ENCODE measurements at regions not wholly inside any gene's neighbourhood (a gene's known extent, or its start where the extent isn't known, plus 50 kb on each side); places are given as distances from the start of the nearest gene placed in this dataset.

- no peak for DNase-seq (ENCODE audit: extremely low read depth, insufficient read length)
- H3K36me3 ChIP-seq (ENCODE audit: control insufficient read depth, insufficient read depth, low read length) = no peaks in the 10 kb centered on the region
- TF ChIP-seq CTCF (IDR thresholded peaks at IDR 0.05; ENCODE audit: insufficient read depth, low read length, poor library complexity, severe bottlenecking) = no peak
- no peaks in the 10 kb centered on the region for H3K27me3 ChIP-seq (replicated peaks; ENCODE audit: control insufficient read depth, insufficient read depth, low read length)
- no peak overlapping the region for H3K4me3 ChIP-seq (replicated peaks; ENCODE audit: low read depth, low read length)
Measured at GRCh38 chr4:4752576-4753401, 106.7 kb upstream of the MSX1 start.

- Histone ChIP-seq H3K4me3 (replicated peaks; ENCODE audit: low read depth, low read length) (no peak overlapping the region), H3K27me3 (replicated peaks; ENCODE audit: control insufficient read depth, insufficient read depth, low read length) (no peaks in the 10 kb centered on the region), H3K36me3 (ENCODE audit: control insufficient read depth, insufficient read depth, low read length) (no peaks in the 10 kb centered on the region)
- no peak for TF ChIP-seq CTCF (IDR thresholded peaks at IDR 0.05; ENCODE audit: insufficient read depth, low read length, poor library complexity, severe bottlenecking)
- no peak for DNase-seq (ENCODE audit: extremely low read depth, insufficient read length)
Measured at GRCh38 chr4:4752025-4752424, 107.4 kb upstream of the MSX1 start.

GRCh38 chr4:4750187-4750586 is 109.3 kb upstream of the MSX1 start:
- H3K27me3 ChIP-seq (replicated peaks; ENCODE audit: control insufficient read depth, insufficient read depth, low read length) = no peaks in the 10 kb centered on the region
- H3K36me3 ChIP-seq (ENCODE audit: control insufficient read depth, insufficient read depth, low read length) = no peaks in the 10 kb centered on the region
- no peak for TF ChIP-seq CTCF (IDR thresholded peaks at IDR 0.05; ENCODE audit: insufficient read depth, low read length, poor library complexity, severe bottlenecking)
- no peak for DNase-seq (ENCODE audit: extremely low read depth, insufficient read length)
- no peak overlapping the region for H3K4me3 ChIP-seq (replicated peaks; ENCODE audit: low read depth, low read length)

- TF ChIP-seq CTCF (IDR thresholded peaks at IDR 0.05; ENCODE audit: insufficient read depth, low read length, poor library complexity, severe bottlenecking) = no peak
- H3K36me3 ChIP-seq (ENCODE audit: control insufficient read depth, insufficient read depth, low read length) = no peaks in the 10 kb centered on the region
- H3K4me3 ChIP-seq (replicated peaks; ENCODE audit: low read depth, low read length) = no peak overlapping the region
- DNase-seq (ENCODE audit: extremely low read depth, insufficient read length) = no peak
- H3K27me3 ChIP-seq (replicated peaks; ENCODE audit: control insufficient read depth, insufficient read depth, low read length) = no peaks in the 10 kb centered on the region
Measured at GRCh38 chr4:4749137-4749536, 110.3 kb upstream of the MSX1 start.

- no peak for DNase-seq (ENCODE audit: extremely low read depth, insufficient read length)
- Histone ChIP-seq H3K36me3 (ENCODE audit: control insufficient read depth, insufficient read depth, low read length) (no peaks in the 10 kb centered on the region), H3K27me3 (replicated peaks; ENCODE audit: control insufficient read depth, insufficient read depth, low read length) (no peaks in the 10 kb centered on the region), H3K4me3 (replicated peaks; ENCODE audit: low read depth, low read length) (no peak overlapping the region)
- TF ChIP-seq CTCF (IDR thresholded peaks at IDR 0.05; ENCODE audit: insufficient read depth, low read length, poor library complexity, severe bottlenecking) = no peak
Measured at GRCh38 chr4:4746444-4746843, 113.0 kb upstream of the MSX1 start.

All from GM06990 (cell line).